Prostate gland (tissue), 2 donors: ENCODE measurements at regions not wholly inside any gene's neighbourhood (a gene's known extent, or its start where the extent isn't known, plus 50 kb on each side); places are given as distances from the start of the nearest gene placed in this dataset.

Experiments
- POLR2A ChIP-seq: fragments of 450-650 bp; IDR thresholded peaks from one replicate; pipeline ENCODE4 v1.6.1; 2016; ENCODE audit warnings: antibody characterized with exemption, mild to moderate bottlenecking
- POLR2AphosphoS5 ChIP-seq: sonication (generic); formaldehyde crosslinking; IDR thresholded peaks from one replicate; pipeline ENCODE4 v1.6.1; 2017; ENCODE audit warnings: antibody characterized with exemption
- TF ChIP-seq, protein P1 (sequence below), 4 experiments: fragments of 200-600 bp in 2 of 4; fragments of 450-650 bp in 2 of 4; sonication (generic) in 2 of 4; IDR thresholded peaks; 1 replicate in 3 of 4; 2 replicates in 1 of 4; pipeline ENCODE4 v1.5.1; 2016 to 2019; ENCODE audit warnings: antibody characterized with exemption in 4 of 4, mild to moderate bottlenecking in 2 of 4, moderate library complexity in 2 of 4

DNA sequence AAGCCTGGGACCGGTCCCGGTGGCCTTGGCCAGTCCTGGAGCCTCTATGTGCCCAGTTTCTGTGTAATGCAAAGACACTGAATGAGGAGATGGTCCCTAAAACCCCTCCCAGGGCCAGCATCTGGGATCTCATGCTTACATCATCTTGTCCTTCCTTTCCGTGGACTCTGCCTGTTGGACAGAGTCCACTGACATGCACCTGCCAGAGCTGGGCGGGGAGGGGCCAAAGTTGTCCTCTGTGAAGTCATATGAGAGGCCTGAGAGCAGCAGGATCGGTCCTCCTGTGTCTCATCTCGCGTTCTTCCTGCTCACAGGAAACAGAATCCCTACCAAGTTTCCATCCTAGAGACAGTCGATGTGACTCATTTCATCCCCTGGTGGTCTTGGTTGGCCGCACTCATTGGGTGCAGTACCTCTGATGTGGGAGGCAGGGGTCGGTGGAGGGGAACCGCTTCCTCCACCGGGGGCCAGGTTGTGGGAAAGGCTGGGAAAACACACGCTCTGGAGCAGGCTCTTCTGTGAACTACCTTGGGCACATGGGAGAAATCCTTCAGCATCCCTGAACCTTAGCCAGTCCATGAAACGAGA, 389.6 kb upstream of the PODXL start:
- TF ChIP-seq POLR2AphosphoS5 (no peak), POLR2A (no peak)
- TF ChIP-seq, protein P1, sequence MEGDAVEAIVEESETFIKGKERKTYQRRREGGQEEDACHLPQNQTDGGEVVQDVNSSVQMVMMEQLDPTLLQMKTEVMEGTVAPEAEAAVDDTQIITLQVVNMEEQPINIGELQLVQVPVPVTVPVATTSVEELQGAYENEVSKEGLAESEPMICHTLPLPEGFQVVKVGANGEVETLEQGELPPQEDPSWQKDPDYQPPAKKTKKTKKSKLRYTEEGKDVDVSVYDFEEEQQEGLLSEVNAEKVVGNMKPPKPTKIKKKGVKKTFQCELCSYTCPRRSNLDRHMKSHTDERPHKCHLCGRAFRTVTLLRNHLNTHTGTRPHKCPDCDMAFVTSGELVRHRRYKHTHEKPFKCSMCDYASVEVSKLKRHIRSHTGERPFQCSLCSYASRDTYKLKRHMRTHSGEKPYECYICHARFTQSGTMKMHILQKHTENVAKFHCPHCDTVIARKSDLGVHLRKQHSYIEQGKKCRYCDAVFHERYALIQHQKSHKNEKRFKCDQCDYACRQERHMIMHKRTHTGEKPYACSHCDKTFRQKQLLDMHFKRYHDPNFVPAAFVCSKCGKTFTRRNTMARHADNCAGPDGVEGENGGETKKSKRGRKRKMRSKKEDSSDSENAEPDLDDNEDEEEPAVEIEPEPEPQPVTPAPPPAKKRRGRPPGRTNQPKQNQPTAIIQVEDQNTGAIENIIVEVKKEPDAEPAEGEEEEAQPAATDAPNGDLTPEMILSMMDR (IDR thresholded peaks at IDR 0.05): no peak
